GM21619 (cell line): ENCODE measurements at regions not wholly inside any gene's neighbourhood (a gene's known extent, or its start where the extent isn't known, plus 50 kb on each side); places are given as distances from the start of the nearest gene placed in this dataset.
"Not testable (repeated sequence)": the region's sequence is repeated elsewhere in the genome, so short reads cannot be mapped to it uniquely, and the experiment has no call there.

ENCODE experiments used
- ATAC-seq: cut with Tn5 transposase; IDR thresholded peaks from one replicate; pipeline ENCODE4 v1.9.1; 2021; ENCODE audit not compliant: unreplicated experiment

- ATAC-seq: no peak
Observed at GRCh38 chr3:197408177-197408957, 110.0 kb upstream of the DLG1 start.

- ATAC-seq: no peak
Observed at GRCh38 chr3:197407526-197407925, 109.1 kb upstream of the DLG1 start.

- ATAC-seq: no peak
Observed at GRCh38 chr3:197407053-197407452, 108.6 kb upstream of the DLG1 start.

- no peak for ATAC-seq
Observed at GRCh38 chr3:197406266-197406665, 107.9 kb upstream of the DLG1 start.

GRCh38 chr3:197404754-197405153, 106.3 kb upstream of the DLG1 start:
- no peak for ATAC-seq

DNA sequence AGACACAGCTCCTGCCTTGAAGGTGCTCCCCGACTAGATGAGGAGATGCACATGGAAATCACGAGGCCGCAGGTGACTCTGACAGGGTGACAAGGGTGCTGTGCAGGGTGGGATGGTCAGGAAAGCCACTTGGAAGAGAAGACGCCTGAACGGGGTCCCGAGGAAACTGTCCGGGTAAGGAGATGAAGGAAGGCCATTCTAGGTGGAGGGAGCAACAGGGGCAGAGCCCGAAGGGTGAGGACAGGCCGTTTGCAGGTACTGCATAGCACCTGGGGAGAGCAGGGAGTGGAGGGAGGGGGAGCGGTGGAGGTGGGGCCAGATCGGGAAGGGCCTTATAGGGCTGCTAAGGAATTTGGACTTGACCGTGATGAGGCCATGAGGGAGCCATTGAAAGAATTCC, 105.6 kb upstream of the DLG1 start:
- no peak for ATAC-seq

- not testable (repeated sequence) for ATAC-seq
Observed at GRCh38 chr3:197402401-197402800, 104.0 kb upstream of the DLG1 start.

DNA sequence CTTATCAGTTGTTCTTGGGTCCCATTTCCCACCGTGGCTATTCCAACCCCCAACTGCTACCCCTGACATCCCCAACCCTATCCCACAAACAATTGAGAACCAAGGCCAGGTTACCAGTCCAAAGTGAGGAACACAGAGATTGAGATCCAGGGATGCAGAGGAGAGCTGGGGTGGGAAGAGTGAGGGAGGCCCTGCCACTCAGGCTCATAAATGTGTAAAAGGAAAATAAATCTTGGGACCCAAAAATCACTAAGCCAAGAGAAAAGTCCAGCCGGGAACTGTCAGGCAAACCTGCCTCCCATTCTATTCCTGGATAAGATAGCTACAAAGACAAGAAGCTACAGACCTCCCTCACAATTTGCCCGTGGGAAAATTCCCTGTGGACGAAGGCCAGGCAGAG, 101.1 kb upstream of the DLG1 start:
- ATAC-seq: no peak

DNA sequence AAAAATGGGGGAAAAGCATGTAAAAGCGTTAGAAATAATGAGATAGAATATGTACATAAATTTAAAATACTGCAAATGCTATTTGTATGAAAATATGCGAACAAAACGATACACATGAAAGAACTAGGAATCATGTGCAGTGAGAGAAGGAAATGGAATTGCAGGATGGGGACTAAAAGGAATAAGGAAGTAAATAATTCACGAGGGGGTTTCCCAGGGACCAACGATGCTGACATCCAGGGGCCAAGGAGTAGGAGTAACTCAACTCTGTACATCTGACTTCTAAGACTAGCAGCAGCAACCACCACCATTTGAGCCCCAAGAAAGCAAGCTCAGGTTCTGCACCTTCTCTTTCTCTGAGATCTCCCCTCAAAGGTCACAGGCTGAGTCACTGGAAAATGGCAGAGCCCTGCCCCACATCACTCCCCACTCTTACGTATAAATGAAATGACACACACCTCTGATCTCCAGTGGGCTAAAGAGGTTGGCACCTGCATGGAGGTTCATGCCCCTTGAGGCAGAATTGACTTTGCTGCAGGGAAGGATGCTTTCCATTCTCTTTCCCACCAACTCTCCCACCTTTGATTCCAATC, 100.0 kb upstream of the DLG1 start:
- no peak for ATAC-seq

- no peak for ATAC-seq
Observed at GRCh38 chr3:197397838-197398237, 99.4 kb upstream of the DLG1 start.

DNA sequence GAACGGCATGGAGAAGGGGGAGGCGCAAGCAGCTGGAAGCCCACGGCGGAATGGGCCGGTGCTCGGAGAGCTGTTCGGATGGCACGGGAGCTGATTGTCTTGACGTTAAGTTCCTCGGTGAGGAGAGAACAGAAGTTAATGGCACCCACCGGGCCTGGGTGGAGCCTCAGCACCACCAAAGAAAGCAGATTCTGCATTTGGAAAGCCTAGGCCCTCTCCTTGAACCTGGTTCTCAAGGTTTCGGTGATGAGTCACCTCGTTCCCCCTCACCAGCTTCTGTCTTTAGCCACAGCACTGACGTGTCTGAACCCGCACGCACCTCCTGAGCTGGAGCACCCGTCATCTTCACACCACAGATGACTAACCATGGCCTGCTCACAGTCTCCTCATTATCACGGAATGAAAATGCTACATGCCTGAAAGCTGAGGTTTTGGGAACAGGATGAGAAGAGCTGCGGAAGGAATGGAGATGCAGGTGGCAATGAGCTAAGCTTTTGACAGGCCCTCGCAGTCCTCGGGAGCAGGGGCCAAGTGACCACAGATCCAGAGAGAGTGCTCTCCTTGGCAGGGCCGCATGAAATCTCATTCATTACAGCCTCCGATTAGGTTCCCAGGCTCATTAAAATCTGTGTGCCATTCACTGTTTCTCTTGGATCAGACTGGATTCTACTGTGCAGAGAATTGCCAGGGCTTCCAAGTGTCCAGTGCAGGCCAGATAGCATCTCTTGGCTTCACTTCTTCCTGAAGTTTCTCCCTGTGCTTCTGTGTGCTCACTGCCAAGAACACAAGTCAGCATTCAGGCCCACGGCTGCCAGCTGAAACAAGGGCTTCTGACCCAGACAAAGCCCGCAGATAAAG, 96.3 kb upstream of the DLG1 start:
- peak; percentile 94 for ATAC-seq

DNA sequence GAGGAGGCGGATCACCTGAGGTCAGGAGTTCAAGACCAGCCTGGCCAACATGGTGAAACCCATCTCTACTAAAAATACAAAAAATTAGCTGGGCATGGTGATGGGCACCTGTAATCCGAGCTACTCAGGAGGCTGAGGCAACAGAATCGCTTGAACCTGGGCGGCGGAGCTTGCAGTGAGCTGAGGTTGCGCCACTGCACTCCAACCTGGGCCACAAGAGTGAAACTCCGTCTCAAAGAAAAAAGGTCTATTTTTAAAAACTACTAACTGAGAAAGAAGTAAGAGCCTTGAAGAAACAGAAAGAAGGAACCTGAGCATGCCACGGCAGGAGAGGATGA, 95.7 kb upstream of the DLG1 start:
- ATAC-seq: not testable (repeated sequence)

- ATAC-seq: no peak
Observed at GRCh38 chr3:197393711-197394110, 95.3 kb upstream of the DLG1 start.

DNA sequence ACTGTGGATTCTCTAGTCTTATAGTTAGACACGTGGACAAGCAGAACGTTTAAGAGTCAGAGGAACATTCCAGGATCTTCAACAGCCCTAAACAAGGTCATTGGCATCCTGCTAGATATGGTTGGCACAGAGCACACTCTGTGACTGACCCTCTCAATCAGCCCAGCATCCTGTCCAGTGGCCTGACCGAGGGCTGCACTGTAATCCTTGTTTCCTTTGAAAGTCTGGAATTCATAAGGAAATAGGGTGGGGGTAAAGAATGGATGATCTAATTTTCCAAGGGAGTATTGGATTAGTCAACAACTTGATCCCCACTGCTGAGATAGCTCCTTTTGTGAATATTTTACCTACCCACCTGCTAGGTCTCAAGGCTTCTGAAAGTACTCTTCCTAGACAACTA, 94.5 kb upstream of the DLG1 start:
- no peak for ATAC-seq

DNA sequence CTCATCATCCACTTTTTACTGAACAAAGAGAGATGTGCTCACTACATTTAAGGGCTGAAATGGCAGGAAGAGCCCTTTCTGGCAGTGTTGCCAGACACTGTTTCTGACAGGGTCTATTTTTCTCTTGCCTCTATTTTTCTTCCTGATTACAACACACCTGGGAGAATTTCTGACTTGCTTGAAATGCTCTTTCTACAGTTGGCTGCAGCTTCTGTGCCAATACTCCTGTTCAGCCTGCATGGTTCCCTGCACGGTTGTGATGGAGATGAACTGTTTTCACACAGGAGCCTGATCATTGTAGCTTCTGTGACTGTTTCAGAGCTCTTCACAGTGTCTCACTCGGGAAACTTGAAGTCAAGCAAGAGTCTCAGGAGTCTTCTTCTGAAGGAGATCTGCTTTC, 83.0 kb upstream of the DLG1 start:
- ATAC-seq: no peak

DNA sequence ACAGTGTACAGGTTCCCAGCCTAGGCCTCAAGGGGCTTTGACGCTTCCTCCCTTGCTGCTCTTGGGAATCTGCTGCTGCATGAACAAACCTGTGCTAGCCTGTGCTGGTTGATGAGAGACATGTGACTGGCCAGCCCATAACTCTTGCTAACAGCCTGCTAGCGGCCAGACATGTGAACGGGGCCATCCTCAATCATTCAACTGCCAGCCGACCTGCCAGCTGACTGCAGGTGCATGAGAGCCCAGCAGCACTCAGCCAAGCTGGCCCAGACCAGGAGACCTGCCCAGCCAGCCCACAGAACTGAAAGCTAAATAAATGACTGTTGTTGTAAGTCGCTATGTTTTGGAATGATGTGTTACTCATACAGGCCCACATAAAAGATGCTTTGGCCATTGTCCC, 82.4 kb upstream of the DLG1 start:
- no peak for ATAC-seq

- ATAC-seq: no peak
Observed at GRCh38 chr3:197378985-197379718, 80.7 kb upstream of the DLG1 start.

- ATAC-seq: no peak
Observed at GRCh38 chr3:197376735-197377555, 78.5 kb upstream of the DLG1 start.

DNA sequence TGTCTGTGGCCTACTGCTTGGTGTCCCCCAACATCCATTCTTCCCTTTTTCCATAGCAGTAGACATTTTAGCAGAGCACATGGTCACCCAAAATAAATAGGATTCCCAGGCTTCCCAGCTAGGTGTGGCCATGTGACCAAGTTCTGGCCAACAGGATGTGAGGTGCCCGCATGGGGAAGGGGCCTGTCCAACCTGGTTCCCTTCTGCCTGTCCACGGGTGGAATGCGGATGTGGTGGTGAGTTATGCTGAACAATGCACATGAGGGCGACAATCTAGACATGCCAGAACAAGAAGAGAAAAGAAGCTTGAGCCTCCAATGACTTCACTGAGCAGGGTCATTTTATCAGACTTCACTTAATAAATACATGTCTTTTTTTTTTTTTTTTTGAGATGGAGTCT, 77.6 kb upstream of the DLG1 start:
- ATAC-seq: no peak

- no peak for ATAC-seq
Observed at GRCh38 chr3:197375001-197375441, 76.6 kb upstream of the DLG1 start.
